Urinary bladder (tissue), 4 donors: ENCODE measurements at regions not wholly inside any gene's neighbourhood (a gene's known extent, or its start where the extent isn't known, plus 50 kb on each side); places are given as distances from the start of the nearest gene placed in this dataset. TPM values are rescaled to one million over a fixed set of nuclear protein-coding genes. Genes with fewer than 3 reads are reported as not detected.

Experiments used
- DNase-seq: peaks from one replicate; pipeline ENCODE4 v3.0.0-alpha.2; 2015; ENCODE audit errors: extremely low spot score
- H3K27ac ChIP-seq: one replicate; pipeline ENCODE4 v1.5.1; 2013; ENCODE audit warnings: low read depth, mild to moderate bottlenecking, moderate library complexity
- H3K36me3 ChIP-seq: one replicate; pipeline ENCODE4 v1.6.1; 2013; ENCODE audit warnings: mild to moderate bottlenecking, moderate library complexity; ENCODE audit not compliant: insufficient read depth
- H3K4me1 ChIP-seq: one replicate; pipeline ENCODE4 v1.6.1; 2013; ENCODE audit warnings: mild to moderate bottlenecking, moderate library complexity; ENCODE audit not compliant: insufficient read depth
- H3K4me3 ChIP-seq: one replicate; pipeline ENCODE4 v1.5.1; 2013; ENCODE audit warnings: low read depth, low read length
- WGBS: extraction: QIAGEN DNeasy Blood & Tissue Kit; methylation state at CpG from one replicate; pipeline ENCODE4 v1.1.7; 2013; 5-methylcytosine and 5-hydroxymethylcytosine counted together
- small RNA-seq: library from RNA; depleted of rRNA; stranded (forward); fragments of <200 nt; gene quantifications from one replicate; pipeline ENCODE3, GENCODE V24; 2014
- donor health status: healthy with polysubstance abuse.
- donor health status: healthy.

- Histone ChIP-seq H3K27ac (no peak overlapping the region), H3K4me1 (no peaks in the 10 kb centered on the region), H3K4me3 (no peak overlapping the region), H3K36me3 (no peaks in the 10 kb centered on the region)
- WGBS, result 72% methylated on average over 11 of the region's 11 CpGs
- no peak for DNase-seq
Measured at GRCh38 chr20:61186771-61187472, 65.1 kb upstream of the CDH4 start.

DNA sequence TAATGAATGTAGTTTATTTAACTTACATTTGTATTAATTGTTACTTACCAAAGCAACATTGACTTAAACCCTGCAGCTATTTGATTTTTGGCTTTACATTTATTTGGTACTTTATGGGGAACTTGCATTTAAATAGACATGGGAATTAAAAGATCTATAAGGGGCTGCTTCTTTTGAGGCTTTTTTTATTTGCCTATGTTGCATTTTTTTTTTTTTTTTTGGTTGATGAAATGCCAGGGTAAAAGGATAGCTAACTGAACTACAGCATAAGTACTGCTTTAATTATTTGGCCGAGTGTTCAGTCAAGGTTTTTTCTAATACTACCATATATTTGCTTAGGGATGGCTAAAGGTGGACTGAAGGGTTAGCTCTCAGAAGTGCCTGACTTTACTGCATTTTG lies 62.5 kb upstream of the CDH4 start:
- H3K4me1 ChIP-seq, result no peaks in the 10 kb centered on the region
- no peak for DNase-seq
- H3K36me3 ChIP-seq, result no peaks in the 10 kb centered on the region
- no peak overlapping the region for H3K27ac ChIP-seq
- 81% methylated on average over 1 of the region's 1 CpG for WGBS
- no peak overlapping the region for H3K4me3 ChIP-seq

- no peaks in the 10 kb centered on the region for H3K36me3 ChIP-seq
- WGBS, result 90% methylated on average over 9 of the region's 9 CpGs
- H3K27ac ChIP-seq, result no peak overlapping the region
- DNase-seq, result no peak
- H3K4me1 ChIP-seq, result no peaks in the 10 kb centered on the region
- H3K4me3 ChIP-seq, result no peak overlapping the region
Measured at GRCh38 chr20:61191096-61191495, 61.0 kb upstream of the CDH4 start.

DNA sequence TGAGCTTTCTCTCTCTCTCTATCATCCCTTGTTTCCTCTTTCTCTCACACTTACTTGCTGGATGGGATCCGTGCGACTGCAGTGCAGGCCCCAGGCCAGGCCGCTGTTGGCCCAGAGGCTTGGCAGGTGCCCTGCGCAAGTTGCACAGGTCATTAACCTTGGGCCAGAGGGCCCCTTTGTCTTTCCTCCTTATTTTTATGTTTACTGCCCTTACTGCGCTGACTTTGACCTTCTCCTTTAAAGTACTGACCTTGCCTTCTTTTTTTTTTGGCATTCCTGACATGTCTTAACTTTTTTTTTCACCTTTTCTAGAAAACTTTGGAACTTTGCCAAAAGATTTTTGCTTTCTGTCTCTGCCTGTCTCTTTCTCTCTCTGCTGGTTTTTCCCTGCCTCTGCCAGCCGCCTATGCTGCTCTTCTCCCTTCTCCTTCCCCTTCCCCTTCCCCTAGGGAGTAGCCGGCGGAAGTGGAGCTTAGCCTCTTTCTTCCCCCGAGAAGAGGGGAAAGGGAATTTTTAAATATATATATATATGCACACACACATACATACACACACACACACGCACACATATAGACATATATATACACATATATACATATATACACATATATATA lies 59.6 kb upstream of the CDH4 start:
- Histone ChIP-seq H3K27ac (no peak overlapping the region), H3K4me3 (no peak overlapping the region), H3K4me1 (no peaks in the 10 kb centered on the region), H3K36me3 (no peaks in the 10 kb centered on the region)
- 48% methylated on average over 10 of the region's 10 CpGs for WGBS
- DNase-seq, result no peak

DNA sequence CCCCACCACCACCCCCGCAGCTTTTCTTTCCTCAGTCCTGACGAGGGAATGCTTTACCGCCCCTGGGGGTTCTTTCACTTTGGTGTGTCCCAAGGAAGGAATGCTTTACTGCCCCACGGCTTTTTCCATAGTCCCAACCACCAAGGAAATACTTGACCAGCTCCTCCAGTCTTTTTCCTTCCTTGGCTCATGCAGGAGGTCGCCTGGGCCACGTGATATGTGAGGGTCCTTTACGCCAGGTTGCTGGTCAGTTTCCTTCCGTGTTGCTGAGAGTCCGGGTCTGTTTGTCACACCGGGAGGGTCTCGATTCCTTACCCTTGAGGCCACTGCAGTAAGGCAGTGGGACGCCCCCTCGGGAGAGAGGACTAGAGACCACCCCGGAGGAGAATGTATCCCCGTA lies 58.9 kb upstream of the CDH4 start:
- Histone ChIP-seq H3K27ac (no peak overlapping the region), H3K36me3 (no peaks in the 10 kb centered on the region), H3K4me3 (no peak overlapping the region), H3K4me1 (no peaks in the 10 kb centered on the region)
- WGBS, result 83% methylated on average over 15 of the region's 15 CpGs
- DNase-seq, result no peak

Small RNA genes in the stretch of these regions (small RNA-seq; reads per million reads assigned to genes)
- gene MIR4533 (not detected), gene MIR548AG2 (not detected), gene MIR646 (not detected)
